WTC11 (cell line): ENCODE measurements at regions not wholly inside any gene's neighbourhood (a gene's known extent, or its start where the extent isn't known, plus 50 kb on each side); places are given as distances from the start of the nearest gene placed in this dataset.

Experiments
- ATAC-seq: fragments of 200-7000 bp; cut with Tn5 transposase; 2 replicates; pipeline ENCODE4 v1.10.0; 2021; ENCODE audit warnings: mild to moderate bottlenecking, moderate library complexity
- CTCF ChIA-PET: fragments of 300-600 bp; sonication (Branson Sonifier 250); formaldehyde crosslinking; loops from one replicate; lab custom pipeline; 2021; ENCODE audit warnings: antibody characterized with exemption; lab: Charles Lee
- POLR2A ChIA-PET: fragments of 350-600 bp; sonication (Branson Sonifier 250); formaldehyde crosslinking; loops from one replicate; lab custom pipeline; 2021; ENCODE audit warnings: antibody characterized with exemption; lab: Charles Lee
- DNase-seq: peaks from one replicate; pipeline ENCODE4 v3.0.0; 2021; ENCODE audit warnings: low spot score
- H3K27ac Mint-ChIP-seq: 2 replicates; pipeline ENCODE4 v1.8.0; 2021; ENCODE audit warnings: mixed read lengths
- H3K27me3 Mint-ChIP-seq: 2 replicates; pipeline ENCODE4 v1.8.0; 2021; ENCODE audit warnings: low read depth, mild to moderate bottlenecking, moderate library complexity, mixed read lengths
- H3K36me3 Mint-ChIP-seq: 2 replicates; pipeline ENCODE4 v1.8.0; 2021; ENCODE audit warnings: mixed read lengths
- H3K4me1 Mint-ChIP-seq: 2 replicates; pipeline ENCODE4 v1.8.0; 2022; ENCODE audit warnings: mixed read lengths
- H3K4me3 Mint-ChIP-seq: 2 replicates; pipeline ENCODE4 v1.8.0; 2021; ENCODE audit warnings: mild to moderate bottlenecking, moderate library complexity, mixed read lengths
- H3K9me3 Mint-ChIP-seq: 2 replicates; pipeline ENCODE4 v1.8.0; 2021; ENCODE audit warnings: mixed read lengths
- EMX1 ChIP-seq: fragments of 250-450 bp; sonication (Bioruptor Pico); IDR thresholded peaks from 2 replicates; pipeline ENCODE4 v1.8.0; 2021; ENCODE audit warnings: mild to moderate bottlenecking
- GTF2I ChIP-seq: fragments of 250-450 bp; sonication (Bioruptor Pico); conservative IDR thresholded peaks from 2 replicates; pipeline ENCODE4 v1.4.0; 2021; ENCODE audit warnings: mild to moderate bottlenecking
- JAZF1 ChIP-seq: fragments of 250-450 bp; sonication (Bioruptor Pico); IDR thresholded peaks from 2 replicates; pipeline ENCODE4 v1.9.0; 2021; ENCODE audit warnings: moderate library complexity, mild to moderate bottlenecking, inconsistent platforms
- NFE2L1 ChIP-seq: sonication (generic); formaldehyde crosslinking; IDR thresholded peaks from 2 replicates; pipeline ENCODE4 v1.8.1; 2023; ENCODE audit warnings: missing genetic modification reagents
- PRRX2 ChIP-seq: fragments of 250-450 bp; sonication (Bioruptor Pico); IDR thresholded peaks from 2 replicates; pipeline ENCODE4 v1.8.0; 2021; ENCODE audit warnings: mild to moderate bottlenecking
- RORB ChIP-seq: fragments of 250-450 bp; sonication (Bioruptor Pico); IDR thresholded peaks from 2 replicates; pipeline ENCODE4 v1.9.0; 2021; ENCODE audit warnings: mild to moderate bottlenecking
- ZNF416 ChIP-seq: fragments of 250-450 bp; sonication (Bioruptor Pico); IDR thresholded peaks from 2 replicates; pipeline ENCODE4 v1.9.0; 2021; ENCODE audit warnings: mild to moderate bottlenecking, inconsistent platforms
- TF ChIP-seq, protein P1 (sequence below): sonication (generic); formaldehyde crosslinking; IDR thresholded peaks from 2 replicates; pipeline ENCODE4 v1.8.0; 2022; ENCODE audit warnings: mild to moderate bottlenecking, missing genetic modification reagents
- TF ChIP-seq, protein P2 (sequence below): sonication (generic); formaldehyde crosslinking; IDR thresholded peaks from 2 replicates; pipeline ENCODE4 v1.8.0; 2022; ENCODE audit warnings: missing genetic modification reagents
- TF ChIP-seq, protein P3 (sequence below): sonication (generic); formaldehyde crosslinking; IDR thresholded peaks from 2 replicates; pipeline ENCODE4 v1.8.0; 2022; ENCODE audit warnings: mild to moderate bottlenecking, missing genetic modification reagents
- TF ChIP-seq, protein P4 (sequence below): fragments of 250-450 bp; sonication (Bioruptor Pico); IDR thresholded peaks from 2 replicates; pipeline ENCODE4 v2.1.2; 2022; ENCODE audit warnings: mild to moderate bottlenecking, moderate library complexity
- TF ChIP-seq, protein P5 (sequence below): fragments of 250-450 bp; sonication (Bioruptor Pico); IDR thresholded peaks from 2 replicates; pipeline ENCODE4 v1.9.0; 2021; ENCODE audit warnings: mild to moderate bottlenecking, borderline replicate concordance

DNA sequence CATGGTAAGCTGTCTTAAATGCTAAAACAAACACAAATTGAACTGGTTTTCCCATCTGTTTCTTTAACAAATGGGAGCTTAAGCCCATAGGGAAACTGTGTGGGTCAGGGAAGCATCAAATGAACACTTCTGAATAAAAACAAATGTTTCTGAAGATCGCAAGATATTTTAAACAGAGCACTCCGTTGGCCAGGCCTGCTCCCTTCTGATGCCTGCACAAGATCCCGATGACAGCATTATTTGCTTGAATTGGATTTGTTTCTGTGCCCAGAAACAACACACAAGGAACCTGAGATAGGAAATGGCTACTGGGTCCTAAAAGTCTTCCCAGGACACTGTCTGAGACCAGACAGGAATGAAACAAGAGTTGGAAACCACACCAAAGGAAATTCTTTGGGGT lies 425.8 kb upstream of the ZFHX3 start:
- Mint-ChIP-seq H3K36me3 (no peaks in the 10 kb centered on the region), H3K27ac (no peak overlapping the region), H3K4me1 (no peaks in the 10 kb centered on the region), H3K4me3 (no peak overlapping the region), H3K9me3 (no peaks in the 10 kb centered on the region), H3K27me3 (no peaks in the 10 kb centered on the region; the same call in 1 of the 2 replicates)
- ATAC-seq (no peak), DNase-seq (no peak)
- POLR2A ChIA-PET = no interaction called here
- TF ChIP-seq GTF2I (CRISPR knock-in tag) (no peak), JAZF1 (CRISPR knock-in tag) (no peak), EMX1 (CRISPR knock-in tag) (no peak), PRRX2 (no peak), RORB (no peak)
- TF ChIP-seq, protein P1, sequence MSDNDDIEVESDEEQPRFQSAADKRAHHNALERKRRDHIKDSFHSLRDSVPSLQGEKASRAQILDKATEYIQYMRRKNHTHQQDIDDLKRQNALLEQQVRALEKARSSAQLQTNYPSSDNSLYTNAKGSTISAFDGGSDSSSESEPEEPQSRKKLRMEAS (CRISPR knock-in tag) = no peak
- CTCF ChIA-PET = no interaction called here

DNA sequence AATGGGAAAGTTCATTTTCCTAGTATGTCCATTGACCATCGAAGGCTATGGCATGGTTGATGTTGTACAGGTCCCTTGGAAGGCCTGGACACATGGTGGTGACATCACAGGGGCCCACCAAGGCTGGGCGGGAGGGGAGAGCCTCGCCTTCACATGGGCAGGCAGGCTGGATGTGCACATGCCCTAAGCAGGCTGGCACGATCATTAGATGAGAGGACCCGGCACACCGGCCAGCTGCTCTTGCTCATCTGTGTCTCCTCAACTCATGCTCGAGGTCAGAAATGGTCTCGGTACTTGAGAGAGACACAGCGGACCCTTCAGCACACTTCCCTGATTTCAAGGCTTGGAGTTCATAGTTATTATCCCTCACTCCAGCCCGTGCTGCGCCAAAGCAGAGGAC lies 416.9 kb upstream of the ZFHX3 start:
- DNase-seq = no peak
- Mint-ChIP-seq H3K27me3 (peaks cover 2% of the 10 kb centered on the region; the same call in 1 of the 2 replicates), H3K9me3 (peaks cover 30% of the 10 kb centered on the region)
- POLR2A ChIA-PET = interaction anchor here (0.7 kb wide), 1 partner anchor 609 kb away, joined by 4 read pairs; no protein-coding TSS in a partner anchor
- TF ChIP-seq NFE2L1 (CRISPR knock-in tag) = no peak
- TF ChIP-seq, protein P2, sequence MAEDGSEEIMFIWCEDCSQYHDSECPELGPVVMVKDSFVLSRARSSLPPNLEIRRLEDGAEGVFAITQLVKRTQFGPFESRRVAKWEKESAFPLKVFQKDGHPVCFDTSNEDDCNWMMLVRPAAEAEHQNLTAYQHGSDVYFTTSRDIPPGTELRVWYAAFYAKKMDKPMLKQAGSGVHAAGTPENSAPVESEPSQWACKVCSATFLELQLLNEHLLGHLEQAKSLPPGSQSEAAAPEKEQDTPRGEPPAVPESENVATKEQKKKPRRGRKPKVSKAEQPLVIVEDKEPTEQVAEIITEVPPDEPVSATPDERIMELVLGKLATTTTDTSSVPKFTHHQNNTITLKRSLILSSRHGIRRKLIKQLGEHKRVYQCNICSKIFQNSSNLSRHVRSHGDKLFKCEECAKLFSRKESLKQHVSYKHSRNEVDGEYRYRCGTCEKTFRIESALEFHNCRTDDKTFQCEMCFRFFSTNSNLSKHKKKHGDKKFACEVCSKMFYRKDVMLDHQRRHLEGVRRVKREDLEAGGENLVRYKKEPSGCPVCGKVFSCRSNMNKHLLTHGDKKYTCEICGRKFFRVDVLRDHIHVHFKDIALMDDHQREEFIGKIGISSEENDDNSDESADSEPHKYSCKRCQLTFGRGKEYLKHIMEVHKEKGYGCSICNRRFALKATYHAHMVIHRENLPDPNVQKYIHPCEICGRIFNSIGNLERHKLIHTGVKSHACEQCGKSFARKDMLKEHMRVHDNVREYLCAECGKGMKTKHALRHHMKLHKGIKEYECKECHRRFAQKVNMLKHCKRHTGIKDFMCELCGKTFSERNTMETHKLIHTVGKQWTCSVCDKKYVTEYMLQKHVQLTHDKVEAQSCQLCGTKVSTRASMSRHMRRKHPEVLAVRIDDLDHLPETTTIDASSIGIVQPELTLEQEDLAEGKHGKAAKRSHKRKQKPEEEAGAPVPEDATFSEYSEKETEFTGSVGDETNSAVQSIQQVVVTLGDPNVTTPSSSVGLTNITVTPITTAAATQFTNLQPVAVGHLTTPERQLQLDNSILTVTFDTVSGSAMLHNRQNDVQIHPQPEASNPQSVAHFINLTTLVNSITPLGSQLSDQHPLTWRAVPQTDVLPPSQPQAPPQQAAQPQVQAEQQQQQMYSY (CRISPR knock-in tag) = no peak
- TF ChIP-seq, protein P3, sequence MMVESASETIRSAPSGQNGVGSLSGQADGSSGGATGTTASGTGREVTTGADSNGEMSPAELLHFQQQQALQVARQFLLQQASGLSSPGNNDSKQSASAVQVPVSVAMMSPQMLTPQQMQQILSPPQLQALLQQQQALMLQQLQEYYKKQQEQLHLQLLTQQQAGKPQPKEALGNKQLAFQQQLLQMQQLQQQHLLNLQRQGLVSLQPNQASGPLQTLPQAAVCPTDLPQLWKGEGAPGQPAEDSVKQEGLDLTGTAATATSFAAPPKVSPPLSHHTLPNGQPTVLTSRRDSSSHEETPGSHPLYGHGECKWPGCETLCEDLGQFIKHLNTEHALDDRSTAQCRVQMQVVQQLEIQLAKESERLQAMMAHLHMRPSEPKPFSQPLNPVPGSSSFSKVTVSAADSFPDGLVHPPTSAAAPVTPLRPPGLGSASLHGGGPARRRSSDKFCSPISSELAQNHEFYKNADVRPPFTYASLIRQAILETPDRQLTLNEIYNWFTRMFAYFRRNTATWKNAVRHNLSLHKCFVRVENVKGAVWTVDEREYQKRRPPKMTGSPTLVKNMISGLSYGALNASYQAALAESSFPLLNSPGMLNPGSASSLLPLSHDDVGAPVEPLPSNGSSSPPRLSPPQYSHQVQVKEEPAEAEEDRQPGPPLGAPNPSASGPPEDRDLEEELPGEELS (CRISPR knock-in tag) = no peak
- TF ChIP-seq, protein P4, sequence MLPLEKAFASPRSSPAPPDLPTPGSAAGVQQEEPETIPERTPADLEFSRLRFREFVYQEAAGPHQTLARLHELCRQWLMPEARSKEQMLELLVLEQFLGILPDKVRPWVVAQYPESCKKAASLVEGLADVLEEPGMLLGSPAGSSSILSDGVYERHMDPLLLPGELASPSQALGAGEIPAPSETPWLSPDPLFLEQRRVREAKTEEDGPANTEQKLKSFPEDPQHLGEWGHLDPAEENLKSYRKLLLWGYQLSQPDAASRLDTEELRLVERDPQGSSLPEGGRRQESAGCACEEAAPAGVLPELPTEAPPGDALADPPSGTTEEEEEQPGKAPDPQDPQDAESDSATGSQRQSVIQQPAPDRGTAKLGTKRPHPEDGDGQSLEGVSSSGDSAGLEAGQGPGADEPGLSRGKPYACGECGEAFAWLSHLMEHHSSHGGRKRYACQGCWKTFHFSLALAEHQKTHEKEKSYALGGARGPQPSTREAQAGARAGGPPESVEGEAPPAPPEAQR (CRISPR knock-in tag) = no peak
- TF ChIP-seq, protein P5, sequence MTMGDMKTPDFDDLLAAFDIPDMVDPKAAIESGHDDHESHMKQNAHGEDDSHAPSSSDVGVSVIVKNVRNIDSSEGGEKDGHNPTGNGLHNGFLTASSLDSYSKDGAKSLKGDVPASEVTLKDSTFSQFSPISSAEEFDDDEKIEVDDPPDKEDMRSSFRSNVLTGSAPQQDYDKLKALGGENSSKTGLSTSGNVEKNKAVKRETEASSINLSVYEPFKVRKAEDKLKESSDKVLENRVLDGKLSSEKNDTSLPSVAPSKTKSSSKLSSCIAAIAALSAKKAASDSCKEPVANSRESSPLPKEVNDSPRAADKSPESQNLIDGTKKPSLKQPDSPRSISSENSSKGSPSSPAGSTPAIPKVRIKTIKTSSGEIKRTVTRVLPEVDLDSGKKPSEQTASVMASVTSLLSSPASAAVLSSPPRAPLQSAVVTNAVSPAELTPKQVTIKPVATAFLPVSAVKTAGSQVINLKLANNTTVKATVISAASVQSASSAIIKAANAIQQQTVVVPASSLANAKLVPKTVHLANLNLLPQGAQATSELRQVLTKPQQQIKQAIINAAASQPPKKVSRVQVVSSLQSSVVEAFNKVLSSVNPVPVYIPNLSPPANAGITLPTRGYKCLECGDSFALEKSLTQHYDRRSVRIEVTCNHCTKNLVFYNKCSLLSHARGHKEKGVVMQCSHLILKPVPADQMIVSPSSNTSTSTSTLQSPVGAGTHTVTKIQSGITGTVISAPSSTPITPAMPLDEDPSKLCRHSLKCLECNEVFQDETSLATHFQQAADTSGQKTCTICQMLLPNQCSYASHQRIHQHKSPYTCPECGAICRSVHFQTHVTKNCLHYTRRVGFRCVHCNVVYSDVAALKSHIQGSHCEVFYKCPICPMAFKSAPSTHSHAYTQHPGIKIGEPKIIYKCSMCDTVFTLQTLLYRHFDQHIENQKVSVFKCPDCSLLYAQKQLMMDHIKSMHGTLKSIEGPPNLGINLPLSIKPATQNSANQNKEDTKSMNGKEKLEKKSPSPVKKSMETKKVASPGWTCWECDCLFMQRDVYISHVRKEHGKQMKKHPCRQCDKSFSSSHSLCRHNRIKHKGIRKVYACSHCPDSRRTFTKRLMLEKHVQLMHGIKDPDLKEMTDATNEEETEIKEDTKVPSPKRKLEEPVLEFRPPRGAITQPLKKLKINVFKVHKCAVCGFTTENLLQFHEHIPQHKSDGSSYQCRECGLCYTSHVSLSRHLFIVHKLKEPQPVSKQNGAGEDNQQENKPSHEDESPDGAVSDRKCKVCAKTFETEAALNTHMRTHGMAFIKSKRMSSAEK (CRISPR knock-in tag) = no peak
- no peak for TF ChIP-seq ZNF416 (CRISPR knock-in tag)
- TF ChIP-seq, all 79 proteins: peak for 0
- H3K4me1 Mint-ChIP-seq = peaks cover 12% of the 10 kb centered on the region
- H3K36me3 Mint-ChIP-seq = peaks cover 20% of the 10 kb centered on the region
- H3K4me3 Mint-ChIP-seq = no peak overlapping the region
- H3K27ac Mint-ChIP-seq = no peak overlapping the region
- no peak for ATAC-seq
- CTCF ChIA-PET = no interaction called here
